Middle frontal gyrus (tissue), 1 donor: ENCODE measurements at regions not wholly inside any gene's neighbourhood (a gene's known extent, or its start where the extent isn't known, plus 50 kb on each side); places are given as distances from the start of the nearest gene placed in this dataset.
"Not testable (repeated sequence)": the region's sequence is repeated elsewhere in the genome, so short reads cannot be mapped to it uniquely, and the experiment has no call there.

Experiments used
- DNase-seq: peaks from one replicate; pipeline ENCODE4 v3.0.0-alpha.2; 2015; ENCODE audit warnings: low spot score; ENCODE audit errors: extremely low spot score

GRCh38 chr11:50246699-50247098 is 214.0 kb downstream of the OR4C45 start:
- DNase-seq: no peak

GRCh38 chr11:50247309-50247874 is 214.7 kb downstream of the OR4C45 start:
- DNase-seq: no peak

GRCh38 chr11:50267851-50268250 is 235.2 kb downstream of the OR4C45 start:
- DNase-seq: no peak

GRCh38 chr11:50275133-50275532 is 242.5 kb downstream of the OR4C45 start:
- no peak for DNase-seq

- DNase-seq: no peak
These were observed 246.1 kb downstream of the OR4C45 start for GRCh38 chr11:50278756-50279155.

GRCh38 chr11:50298182-50298988 is 265.7 kb downstream of the OR4C45 start:
- no peak for DNase-seq

- not testable (repeated sequence) for DNase-seq
These were observed 298.0 kb downstream of the OR4C45 start for GRCh38 chr11:50330723-50331122.

GRCh38 chr11:50333861-50334260 is 301.2 kb downstream of the OR4C45 start:
- DNase-seq: no peak

- DNase-seq: not testable (repeated sequence)
These were observed 304.8 kb downstream of the OR4C45 start for GRCh38 chr11:50337432-50337831.

- not testable (repeated sequence) for DNase-seq
These were observed 315.3 kb downstream of the OR4C45 start for GRCh38 chr11:50348018-50348417.

GRCh38 chr11:50379484-50379883 is 346.8 kb downstream of the OR4C45 start:
- no peak for DNase-seq

GRCh38 chr11:50394017-50394416 is 361.3 kb downstream of the OR4C45 start:
- DNase-seq: no peak

GRCh38 chr11:50412832-50413231 is 380.2 kb downstream of the OR4C45 start:
- no peak for DNase-seq

GRCh38 chr11:50423208-50423607 is 390.5 kb downstream of the OR4C45 start:
- no peak for DNase-seq
